MCF 10A (cell line): ENCODE measurements at regions not wholly inside any gene's neighbourhood (a gene's known extent, or its start where the extent isn't known, plus 50 kb on each side); places are given as distances from the start of the nearest gene placed in this dataset.

ENCODE experiments used
- BruUV-seq: library from RNA; stranded (reverse); fragments of 400-500 nt; replicated peaks from 2 replicates; lab custom pipeline; 2021; lab: Mats Ljungman, UMichigan
- CTCF ChIA-PET: fragments of 300-600 bp; sonication (Branson Sonifier 250); formaldehyde crosslinking; extraction: SDS; loops from one replicate; lab custom pipeline; 2021; ENCODE audit warnings: antibody characterized with exemption, inconsistent platforms; lab: Yijun Ruan, JAX
- POLR2A ChIA-PET: fragments of 300-600, 350-650 bp; sonication (Branson Sonifier 250); formaldehyde crosslinking; extraction: SDS; loops from one replicate; lab custom pipeline; 2020; ENCODE audit warnings: antibody characterized with exemption, inconsistent platforms; lab: Yijun Ruan, JAX
- DNase-seq: peaks from one replicate; pipeline ENCODE4 v3.0.0-alpha.2; 2018; ENCODE audit not compliant: unreplicated experiment
- H3K27ac Mint-ChIP-seq: one replicate; pipeline ENCODE4 v1.8.0; 2022; ENCODE audit warnings: mild to moderate bottlenecking, low read depth, mixed read lengths; ENCODE audit not compliant: unreplicated experiment
- H3K27me3 Mint-ChIP-seq: one replicate; pipeline ENCODE4 v1.8.0; 2022; ENCODE audit warnings: mixed read lengths; ENCODE audit not compliant: insufficient read depth, unreplicated experiment
- H3K36me3 Mint-ChIP-seq: one replicate; pipeline ENCODE4 v1.8.0; 2022; ENCODE audit warnings: mild to moderate bottlenecking, moderate library complexity, mixed read lengths; ENCODE audit not compliant: insufficient read depth, unreplicated experiment
- H3K4me1 Mint-ChIP-seq: one replicate; pipeline ENCODE4 v1.8.0; 2022; ENCODE audit warnings: mixed read lengths; ENCODE audit not compliant: insufficient read depth, unreplicated experiment
- H3K4me3 Mint-ChIP-seq: one replicate; pipeline ENCODE4 v1.8.0; 2022; ENCODE audit warnings: mild to moderate bottlenecking, moderate library complexity, mixed read lengths; ENCODE audit not compliant: unreplicated experiment
- H3K9me3 Mint-ChIP-seq: one replicate; pipeline ENCODE4 v1.8.0; 2022; ENCODE audit warnings: mixed read lengths; ENCODE audit not compliant: unreplicated experiment
- CTCF ChIP-seq: fragments of 200-600 bp; IDR thresholded peaks from one replicate; pipeline ENCODE4 v1.8.0; 2022; ENCODE audit warnings: antibody characterized with exemption, mild to moderate bottlenecking; ENCODE audit not compliant: unreplicated experiment
- intact Hi-C: fragments of 100-400 bp; cut with micrococcal nuclease; formaldehyde crosslinking; loops from 2 replicates; pipeline ENCODE4 v1.14.1; 2022

- POLR2A ChIA-PET = interaction anchor here (0.9 to 1.5 kb wide), 2 partner anchors 8 to 10 kb away, joined by 3 to 4 read pairs; no protein-coding TSS in a partner anchor
- no peaks in the 10 kb centered on the region for H3K4me1 Mint-ChIP-seq
- intact Hi-C loops = no loop called here
- no peak for DNase-seq
- H3K36me3 Mint-ChIP-seq = no peaks in the 10 kb centered on the region
- CTCF ChIA-PET = no interaction called here
- H3K4me3 Mint-ChIP-seq = no peak overlapping the region
- H3K9me3 Mint-ChIP-seq = no peaks in the 10 kb centered on the region
- H3K27ac Mint-ChIP-seq = no peak overlapping the region
- BruUV-seq = no TSS peak
- peaks cover 45% of the 10 kb centered on the region for H3K27me3 Mint-ChIP-seq
- TF ChIP-seq CTCF = no peak
Measured at GRCh38 chr11:98053851-98054250, 966.9 kb upstream of the CNTN5 start.

- CTCF ChIA-PET = no interaction called here
- Mint-ChIP-seq H3K4me3 (no peak overlapping the region), H3K27ac (no peak overlapping the region), H3K27me3 (peaks cover 56% of the 10 kb centered on the region), H3K9me3 (no peaks in the 10 kb centered on the region), H3K4me1 (no peaks in the 10 kb centered on the region), H3K36me3 (no peaks in the 10 kb centered on the region)
- no TSS peak for BruUV-seq
- POLR2A ChIA-PET = no interaction called here
- DNase-seq = no peak
- intact Hi-C loops = no loop called here
- no peak for TF ChIP-seq CTCF
Measured at GRCh38 chr11:98056945-98057344, 963.8 kb upstream of the CNTN5 start.

DNA sequence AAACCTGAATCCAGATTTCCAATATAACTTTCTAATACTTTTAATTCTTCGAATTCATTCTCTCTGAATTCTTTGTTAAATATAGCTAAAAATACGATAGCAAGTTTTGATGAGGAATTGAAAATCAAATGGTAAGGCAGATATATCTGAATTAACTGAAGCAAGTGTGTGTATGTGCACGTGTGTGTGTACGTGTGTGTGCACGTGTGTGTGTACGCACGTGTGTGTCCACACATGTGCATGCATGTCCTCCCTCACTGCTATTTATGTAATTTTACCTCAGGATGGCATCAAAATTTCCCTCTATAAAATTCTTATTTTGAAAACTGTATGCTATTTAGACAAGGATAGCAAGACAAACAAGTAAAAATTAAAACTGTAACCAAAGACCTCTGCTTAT is 961.3 kb upstream of the CNTN5 start:
- Mint-ChIP-seq H3K36me3 (no peaks in the 10 kb centered on the region), H3K27me3 (peaks cover 52% of the 10 kb centered on the region), H3K9me3 (no peaks in the 10 kb centered on the region), H3K27ac (no peak overlapping the region), H3K4me1 (no peaks in the 10 kb centered on the region), H3K4me3 (no peak overlapping the region)
- intact Hi-C loops = no loop called here
- no peak for TF ChIP-seq CTCF
- POLR2A ChIA-PET = no interaction called here
- DNase-seq = no peak
- no TSS peak for BruUV-seq
- CTCF ChIA-PET = interaction anchor here (0.6 kb wide), 1 partner anchor 109 kb away, joined by 3 read pairs; no protein-coding TSS in a partner anchor

GRCh38 chr11:98060759-98061158 is 960.0 kb upstream of the CNTN5 start:
- DNase-seq = no peak
- Mint-ChIP-seq H3K27ac (no peak overlapping the region), H3K4me3 (no peak overlapping the region), H3K27me3 (peaks cover 46% of the 10 kb centered on the region), H3K36me3 (no peaks in the 10 kb centered on the region), H3K4me1 (no peaks in the 10 kb centered on the region), H3K9me3 (no peaks in the 10 kb centered on the region)
- no peak for TF ChIP-seq CTCF
- POLR2A ChIA-PET = no interaction called here
- intact Hi-C loops = no loop called here
- CTCF ChIA-PET = no interaction called here
- no TSS peak for BruUV-seq
